EH (cell line): ENCODE measurements at regions not wholly inside any gene's neighbourhood (a gene's known extent, or its start where the extent isn't known, plus 50 kb on each side); places are given as distances from the start of the nearest gene placed in this dataset.
A peak's percentile ranks its signal among the peaks of the same experiment; 100 is the strongest.

Source experiments
- DNase-seq: peaks from one replicate; pipeline ENCODE4 v3.0.0-alpha.2; 2015; ENCODE audit warnings: low read depth

DNA sequence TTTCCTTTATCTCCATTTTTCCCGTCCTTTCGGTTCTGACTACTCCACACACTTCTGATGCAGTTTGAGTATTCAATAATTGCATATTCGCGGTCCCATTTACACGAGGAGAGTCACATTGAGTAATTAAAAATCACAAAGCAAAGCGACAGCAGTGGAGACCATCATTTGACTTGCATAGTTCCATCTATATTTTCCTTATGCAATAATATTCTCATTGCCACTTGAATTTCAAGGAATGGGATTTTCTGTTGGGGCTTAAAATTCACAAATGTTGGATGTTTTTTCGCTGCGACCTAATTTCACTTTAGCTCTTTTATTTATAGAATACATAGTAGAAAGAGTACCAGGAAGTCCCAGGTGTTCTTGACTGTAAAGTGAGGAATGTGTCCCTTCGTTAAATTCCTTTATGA lies 186.8 kb downstream of the ZEB2 start:
- no peak for DNase-seq

DNA sequence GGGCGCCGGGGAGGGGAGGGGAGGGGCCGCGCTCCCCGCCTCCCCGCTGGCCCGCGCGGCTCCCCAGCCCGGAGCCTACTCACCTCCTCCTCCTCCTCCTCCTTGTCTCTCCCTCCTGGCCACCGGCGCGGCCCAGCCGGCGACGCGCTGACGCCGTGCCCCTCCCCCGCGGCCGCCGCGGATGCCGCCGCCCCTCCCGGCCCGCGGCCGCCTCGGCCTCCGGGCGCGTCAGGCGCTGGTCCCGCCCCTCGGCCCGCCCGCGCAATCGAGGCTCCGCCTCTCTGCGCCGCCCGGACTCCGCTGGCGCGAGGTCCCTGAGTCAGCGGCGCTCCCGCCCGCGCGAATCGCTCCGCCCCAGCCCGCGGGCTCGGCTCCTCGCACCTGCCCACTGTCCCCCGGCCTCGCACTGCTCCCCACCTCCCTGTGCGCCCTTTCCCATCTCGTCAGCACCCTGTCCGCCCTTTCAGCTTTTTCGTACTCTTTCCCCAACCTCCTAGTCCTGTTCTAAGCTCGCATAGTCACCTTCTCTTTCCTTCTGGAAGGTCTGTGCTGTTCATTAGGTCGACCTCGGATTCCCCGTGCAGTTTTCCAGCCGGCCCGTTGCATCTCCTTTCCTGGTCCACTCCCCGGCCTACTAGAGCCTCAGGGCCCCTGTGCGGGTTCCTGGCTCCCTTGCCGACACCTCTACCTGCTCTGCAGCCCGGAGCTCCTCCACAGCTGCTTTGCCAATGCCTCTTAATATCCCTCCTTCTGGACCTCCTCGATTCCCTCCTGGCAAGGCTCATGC lies 187.4 kb downstream of the ZEB2 start:
- DNase-seq: peak; percentile 90

DNA sequence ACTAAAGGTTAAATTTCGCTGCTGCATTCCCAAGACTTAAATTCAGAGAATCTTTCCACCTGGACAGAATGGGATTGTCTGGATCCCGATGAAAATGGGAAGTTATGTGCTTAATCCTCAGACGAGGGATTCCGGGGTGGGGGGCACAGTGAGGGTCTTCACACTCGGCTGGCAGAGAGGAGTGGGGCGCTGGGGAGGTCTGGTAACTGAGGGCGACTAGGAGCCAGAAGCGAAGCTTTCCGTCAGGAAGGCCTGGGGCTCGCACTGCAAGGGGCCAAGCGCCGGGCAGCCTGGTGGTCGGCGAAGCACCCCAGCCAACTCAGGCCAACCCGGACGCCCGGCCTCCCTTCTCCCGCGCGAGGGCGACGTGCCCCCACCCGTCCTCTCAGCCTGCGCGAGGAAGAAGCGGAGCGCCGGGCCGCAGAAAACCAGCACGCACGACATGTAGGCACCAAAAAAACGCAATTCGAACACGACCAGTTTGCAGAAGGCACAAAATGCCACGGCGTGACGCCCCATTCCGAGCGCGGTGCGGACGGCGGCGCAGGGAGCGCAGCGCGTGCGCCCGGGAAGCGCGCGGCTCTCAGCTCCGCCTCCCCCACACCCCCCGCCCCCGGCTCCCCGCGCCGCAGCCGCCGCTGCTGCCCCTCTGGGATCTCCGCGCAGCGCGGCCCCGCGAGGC lies 188.1 kb downstream of the ZEB2 start:
- no peak for DNase-seq

DNA sequence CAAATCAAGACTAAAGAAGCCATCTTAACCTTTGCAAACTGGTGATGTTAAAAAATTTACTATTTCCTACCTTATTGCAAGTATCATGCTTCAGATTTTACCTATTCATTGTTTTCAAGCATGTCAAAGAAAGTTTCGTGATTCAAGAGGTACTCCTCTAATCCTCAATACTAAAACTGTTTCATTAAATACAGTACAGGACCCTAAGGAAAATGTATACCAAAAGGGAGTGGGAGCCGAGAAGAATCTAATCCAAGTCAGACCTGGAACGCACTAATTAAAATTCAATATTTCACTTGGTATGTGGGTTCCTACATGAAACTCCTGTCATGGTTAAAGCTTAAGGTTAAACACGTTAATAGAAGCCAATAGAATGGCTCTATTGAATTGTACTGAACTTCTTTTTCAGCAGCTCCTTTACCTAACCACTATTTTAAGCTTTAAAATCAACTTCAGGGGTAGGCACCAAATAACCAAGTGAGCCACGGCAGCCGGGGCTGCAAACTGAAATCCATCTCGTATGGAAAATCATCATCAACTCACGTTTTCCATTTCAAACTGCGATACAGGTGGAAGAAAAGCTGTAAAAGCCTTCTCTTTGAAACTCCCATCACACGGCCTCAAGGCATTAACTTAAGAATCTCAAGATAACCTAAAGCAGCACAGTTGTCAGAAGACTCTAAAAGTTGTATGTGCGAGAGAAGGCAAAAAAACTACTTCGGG lies 188.8 kb downstream of the ZEB2 start:
- peak; percentile 19 for DNase-seq

DNA sequence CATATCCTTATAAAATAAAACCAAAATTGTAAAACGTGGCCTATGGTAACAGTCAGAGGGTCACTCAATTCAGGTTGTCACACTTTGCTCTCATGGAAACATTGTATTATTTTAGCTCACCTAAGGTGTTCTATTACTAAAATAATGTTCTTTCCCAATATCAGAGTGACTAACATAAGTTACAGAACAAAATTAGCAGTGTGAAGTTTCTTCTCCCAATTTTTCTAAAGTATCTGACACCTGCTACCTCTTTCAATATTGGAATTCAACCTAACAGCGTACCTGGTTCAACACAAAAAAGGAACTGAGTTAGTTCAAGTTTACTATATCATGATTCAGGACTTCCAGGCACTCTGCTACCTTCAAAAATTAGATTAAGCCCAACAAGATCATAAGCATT lies 190.4 kb downstream of the ZEB2 start:
- no peak for DNase-seq

DNA sequence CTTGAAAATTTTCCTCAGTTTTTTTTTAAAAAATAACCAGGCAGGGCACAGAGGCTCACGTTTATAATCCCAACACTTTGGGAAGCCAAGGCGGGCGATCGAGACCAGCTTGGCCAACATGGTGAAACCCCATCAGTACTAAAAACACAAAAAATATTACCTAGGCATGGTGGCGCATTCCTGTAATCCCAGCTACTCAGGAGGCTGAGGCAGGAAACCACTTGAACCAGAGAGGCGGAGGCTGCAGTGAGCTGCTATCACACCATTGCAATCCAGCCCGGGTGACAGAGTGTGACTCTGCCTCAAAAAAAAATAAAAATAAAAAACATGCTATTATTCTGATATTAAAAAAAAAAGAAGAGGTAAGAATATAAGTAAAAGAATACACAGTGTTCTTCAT lies 191.0 kb downstream of the ZEB2 start:
- no peak for DNase-seq

DNA sequence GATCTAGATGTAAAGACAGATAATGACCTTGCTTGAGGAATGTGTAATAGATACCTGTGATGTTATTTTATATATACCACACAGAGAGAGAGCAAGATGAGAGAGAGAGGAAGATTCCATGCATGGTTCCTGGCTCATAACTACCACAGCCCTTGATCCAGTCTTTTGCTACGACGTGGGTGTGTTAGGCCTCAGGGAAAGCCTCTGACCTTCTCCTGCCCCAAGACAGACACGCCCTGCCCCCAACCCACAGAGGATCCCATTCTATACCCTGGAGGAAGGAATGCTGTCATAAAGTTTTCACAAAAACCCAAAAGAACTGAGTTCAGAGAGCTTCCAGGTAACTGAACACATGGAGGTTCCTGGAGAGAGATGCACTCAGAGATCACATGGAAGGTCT lies 193.1 kb downstream of the ZEB2 start:
- no peak for DNase-seq

DNA sequence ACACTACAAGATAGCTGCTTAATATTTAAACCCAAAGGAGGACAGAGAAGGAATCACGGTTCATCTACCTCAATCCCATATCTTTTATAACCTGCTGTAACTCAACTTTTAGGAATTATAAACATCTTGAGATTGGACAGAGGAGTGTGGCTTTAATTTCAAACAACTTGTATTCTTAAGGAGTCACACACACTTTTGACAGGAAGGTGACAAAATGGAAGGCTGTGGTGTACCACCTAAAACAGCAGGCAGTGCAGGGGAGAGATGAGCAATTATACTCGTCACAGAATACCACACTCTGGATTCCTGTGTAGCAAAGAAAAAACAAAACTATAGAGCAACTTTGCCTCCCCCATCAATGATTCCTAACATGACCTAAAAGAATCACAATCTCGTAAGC lies 194.8 kb downstream of the ZEB2 start:
- DNase-seq: peak; percentile 11

DNA sequence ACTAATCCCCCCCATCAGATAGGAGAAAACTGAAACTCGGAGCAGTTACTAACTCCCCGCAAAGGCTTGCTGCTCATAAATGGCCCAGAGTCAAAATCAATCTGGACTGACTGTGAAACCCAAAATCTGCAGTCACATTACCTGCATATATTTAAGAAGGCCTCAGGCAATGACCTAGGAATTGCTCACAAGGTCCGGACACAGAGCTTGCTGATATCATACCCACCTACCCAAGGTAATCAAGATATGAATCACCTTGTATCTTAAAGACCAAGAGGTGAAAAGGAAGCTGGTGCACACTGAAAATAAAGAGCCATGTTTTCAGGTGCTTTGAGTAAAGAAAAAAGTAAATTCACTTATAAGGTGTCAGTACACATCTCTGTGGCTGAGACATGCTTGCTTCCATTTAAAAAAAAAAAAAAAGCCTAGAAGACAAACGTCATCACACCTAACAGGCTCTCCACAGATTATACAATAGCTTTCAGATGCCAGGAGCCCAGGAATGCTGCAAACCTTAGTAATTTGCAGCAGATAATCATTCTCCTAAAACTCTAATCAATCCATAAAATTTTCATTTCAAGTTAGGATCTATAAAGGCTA lies 195.4 kb downstream of the ZEB2 start:
- DNase-seq: no peak

DNA sequence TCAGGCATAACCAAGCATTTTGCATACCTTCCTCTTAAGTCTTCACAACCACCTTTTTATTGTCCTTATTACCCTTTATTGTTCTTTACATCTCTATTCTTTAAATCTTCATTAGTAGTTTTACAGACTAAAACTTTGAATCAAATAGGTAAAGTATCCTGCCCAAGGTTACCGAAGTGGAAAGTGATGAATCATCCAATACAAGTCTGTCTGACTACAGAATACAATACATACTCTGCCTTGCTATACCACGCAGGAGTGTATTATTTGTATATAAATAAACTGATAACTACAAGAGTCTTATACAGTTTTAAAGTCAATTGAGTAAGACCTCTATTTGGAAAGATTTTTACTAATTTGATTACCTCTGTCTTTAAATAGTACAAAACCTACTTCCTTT lies 196.0 kb downstream of the ZEB2 start:
- no peak for DNase-seq

DNA sequence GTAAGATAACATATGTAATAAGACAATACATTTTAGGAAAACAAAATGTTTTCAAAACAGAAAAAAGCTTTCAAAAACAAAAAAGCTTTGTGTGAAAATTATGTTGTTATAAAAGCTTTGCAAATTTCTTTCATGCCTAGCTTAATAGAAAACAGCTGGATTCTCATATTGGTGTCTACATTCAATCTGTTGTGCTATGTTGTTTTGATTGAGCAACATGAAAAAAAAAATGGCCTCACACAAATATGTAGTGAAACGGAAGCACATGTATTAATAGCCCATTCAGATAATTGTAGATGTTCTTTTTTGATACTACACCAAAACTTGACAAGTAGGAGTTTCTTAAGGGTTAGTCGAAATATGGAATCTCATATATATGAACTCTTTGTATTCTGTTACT lies 197.5 kb downstream of the ZEB2 start:
- DNase-seq: peak; percentile 42

DNA sequence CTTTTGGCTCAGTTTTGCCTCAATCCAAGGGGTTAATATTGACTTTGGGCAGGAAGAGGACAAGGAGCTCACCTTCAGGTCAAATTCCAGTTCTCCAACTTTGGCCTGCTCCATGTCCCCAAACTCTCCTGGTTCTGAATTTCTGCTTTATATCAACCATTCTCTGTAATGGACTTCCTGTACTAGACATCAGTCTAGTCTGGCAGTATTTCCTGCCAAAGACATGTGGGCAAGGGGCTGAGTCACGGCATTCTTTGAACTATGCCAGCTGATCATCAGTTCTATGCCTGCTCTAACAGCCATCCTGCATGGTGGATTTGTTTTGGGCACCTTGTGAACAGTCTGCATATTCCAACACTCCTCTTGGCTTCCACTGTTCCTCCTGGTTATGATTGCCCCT lies 199.4 kb downstream of the ZEB2 start:
- peak; percentile 66 for DNase-seq

DNA sequence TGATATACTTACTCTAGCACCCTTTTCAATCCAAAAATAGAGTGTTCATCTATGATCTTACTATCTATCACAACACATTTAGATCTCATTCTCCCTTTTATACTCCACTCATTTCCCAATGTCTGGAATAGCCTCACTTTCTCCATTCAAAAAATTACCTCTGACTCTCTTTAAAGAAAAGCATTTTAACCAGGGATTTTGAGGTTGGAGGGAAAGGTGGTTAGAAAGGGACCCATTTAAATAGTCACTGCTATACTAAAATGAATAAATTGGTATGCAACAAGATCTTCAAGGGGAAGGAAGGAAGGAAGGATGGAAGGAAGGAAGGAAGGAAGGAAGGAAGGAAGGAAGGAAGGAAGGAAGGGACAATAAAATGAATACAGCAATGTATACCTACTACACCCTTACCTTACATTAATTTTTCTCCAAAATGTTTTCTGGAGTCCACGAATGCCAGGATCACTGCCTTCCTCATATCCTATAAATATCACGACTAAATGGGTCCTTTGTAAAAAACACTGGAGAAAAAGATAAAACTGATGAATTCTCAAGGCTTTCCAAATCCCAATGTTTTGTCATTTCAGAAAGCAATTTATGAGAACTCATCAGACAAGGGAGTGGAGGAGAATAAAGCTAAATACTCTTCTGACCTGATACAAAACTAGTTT lies 202.7 kb downstream of the ZEB2 start:
- DNase-seq: no peak

DNA sequence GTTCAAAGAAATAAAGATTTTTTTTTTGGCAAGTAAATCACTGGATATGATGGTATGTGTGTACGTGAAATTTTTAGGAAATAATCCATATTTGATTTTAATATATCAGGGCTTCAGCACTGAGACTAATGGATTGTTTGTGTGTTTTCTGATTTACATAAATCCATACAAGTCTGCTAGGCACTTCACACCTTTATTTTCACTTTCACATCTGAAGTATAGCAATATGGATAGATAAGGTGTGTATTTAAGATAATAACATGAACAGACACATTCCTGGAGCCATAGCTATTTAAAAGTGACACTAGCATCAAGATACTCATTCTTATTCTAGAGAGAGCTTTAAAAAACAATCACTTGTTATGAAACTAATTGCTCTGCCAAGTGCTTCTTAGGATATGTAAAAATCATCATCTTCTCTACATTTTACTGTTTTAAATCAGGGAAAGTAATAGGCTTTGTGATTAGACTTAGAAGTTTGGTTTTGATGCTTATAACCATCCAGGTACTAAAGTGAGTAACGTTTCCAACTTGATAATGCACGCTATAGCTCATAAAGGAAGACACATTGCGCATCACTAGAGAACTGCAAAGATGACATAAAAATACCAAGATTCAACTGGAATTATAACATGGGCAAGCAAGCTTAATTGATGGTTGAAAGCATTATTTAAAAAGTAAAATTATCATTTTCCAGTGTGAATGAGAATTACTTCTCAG lies 208.9 kb downstream of the ZEB2 start:
- no peak for DNase-seq

DNA sequence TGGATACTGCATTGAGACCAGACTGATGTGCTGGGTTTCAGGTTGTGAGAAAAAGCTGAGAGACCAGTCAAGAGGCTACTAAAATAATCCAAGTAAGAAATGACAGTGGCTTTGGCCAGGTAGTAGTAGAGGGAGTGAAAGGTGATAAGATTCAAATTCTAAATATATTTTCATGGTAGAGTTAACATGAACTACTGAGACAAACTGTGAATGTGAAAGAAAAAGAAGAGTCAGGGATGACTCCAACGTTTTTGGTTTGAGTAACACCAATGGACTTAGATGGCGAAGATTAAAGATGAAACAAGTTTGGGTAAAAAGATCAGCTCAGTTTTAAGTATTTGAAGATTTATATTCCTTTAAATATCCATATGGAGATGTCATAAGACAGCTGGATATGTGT lies 209.4 kb downstream of the ZEB2 start:
- DNase-seq: no peak

DNA sequence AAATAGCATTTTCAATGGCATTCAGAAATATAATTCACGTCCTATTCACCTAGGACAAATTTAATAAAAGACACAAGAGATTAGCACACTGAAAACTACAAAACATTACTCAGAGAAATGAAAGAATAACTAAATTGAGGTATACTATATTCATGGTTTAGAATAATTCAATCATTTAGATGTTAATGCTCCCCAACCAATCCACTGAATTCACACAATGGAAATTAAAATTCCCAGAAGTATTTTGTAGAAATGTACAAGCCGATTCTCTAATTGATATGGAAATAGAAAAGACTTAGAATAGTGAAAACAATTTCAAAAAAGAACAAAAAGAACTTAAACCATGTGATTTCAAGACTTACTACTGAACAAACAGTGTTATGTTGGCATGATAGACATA lies 212.2 kb downstream of the ZEB2 start:
- DNase-seq: no peak

DNA sequence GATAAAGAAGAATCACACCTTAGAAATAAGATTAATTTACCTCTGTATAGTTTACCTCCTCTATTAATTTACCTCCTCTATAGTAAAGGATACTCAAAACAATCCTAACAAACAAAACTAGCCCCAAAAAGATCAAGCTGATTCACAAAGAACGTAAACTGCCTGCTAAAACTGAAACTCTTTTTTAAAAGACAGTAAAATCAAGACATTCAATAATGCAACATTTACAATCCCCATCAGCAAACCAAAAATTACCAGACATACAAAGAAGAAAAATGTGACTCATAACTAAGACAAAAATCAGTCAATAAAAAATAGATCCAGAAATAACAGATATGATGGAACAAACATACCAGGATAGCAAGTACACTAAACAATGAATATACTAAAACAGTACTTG lies 215.7 kb downstream of the ZEB2 start:
- DNase-seq: no peak

DNA sequence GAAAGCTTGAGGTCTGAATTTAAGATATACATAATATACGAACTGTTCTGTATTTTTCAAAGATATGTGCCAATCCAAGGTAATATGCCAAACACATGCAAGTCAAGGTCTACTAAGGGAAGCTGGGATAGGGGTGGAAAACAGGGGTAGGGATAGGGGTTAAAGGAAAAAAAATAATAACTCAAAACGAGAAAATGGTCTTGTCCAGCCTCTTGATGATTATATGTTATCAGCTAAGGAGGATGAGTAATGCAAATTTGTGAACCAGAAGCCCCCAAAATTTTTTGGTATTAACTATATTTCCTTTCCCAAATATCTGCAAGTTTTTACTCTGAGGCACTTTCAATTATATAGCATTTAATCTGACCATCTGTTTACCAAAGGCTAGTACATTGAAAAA lies 219.3 kb downstream of the ZEB2 start:
- DNase-seq: no peak

DNA sequence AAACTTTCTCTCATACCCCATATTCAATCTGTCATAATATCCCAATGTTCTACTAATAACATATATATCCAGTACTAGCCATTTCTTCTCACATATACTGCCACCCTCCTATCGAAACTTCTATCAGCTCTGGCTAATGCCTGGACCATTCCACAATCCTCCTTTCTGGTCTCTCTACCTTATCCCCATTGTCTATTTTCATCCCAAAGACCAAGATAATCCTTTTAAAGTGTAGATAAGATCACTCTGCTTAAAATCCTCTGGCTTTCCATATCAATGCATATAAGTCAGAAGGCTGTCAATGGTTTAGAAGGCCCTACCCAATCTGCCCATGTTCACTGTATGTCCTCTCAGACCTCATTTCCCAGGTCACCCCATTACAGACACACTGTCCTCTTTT lies 229.6 kb downstream of the ZEB2 start:
- no peak for DNase-seq

DNA sequence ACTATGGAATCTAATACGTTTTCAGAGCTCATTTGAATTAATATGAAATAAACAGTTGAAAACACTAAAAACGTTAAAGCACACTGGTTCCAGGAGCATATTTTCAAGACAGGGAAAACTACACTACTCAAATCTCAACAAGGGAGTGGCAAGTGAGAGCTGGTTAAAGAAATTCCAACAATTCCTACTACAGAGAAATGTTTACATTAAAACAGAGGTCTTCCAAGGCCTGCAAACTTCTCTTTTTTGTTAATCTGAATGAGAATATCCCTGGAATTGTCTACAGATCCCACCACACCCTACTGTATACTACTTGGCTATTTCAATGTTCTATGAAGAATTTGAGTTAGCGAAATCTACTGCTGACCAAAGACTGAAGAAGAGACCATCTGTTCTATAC lies 231.5 kb downstream of the ZEB2 start:
- DNase-seq: peak; percentile 56

DNA sequence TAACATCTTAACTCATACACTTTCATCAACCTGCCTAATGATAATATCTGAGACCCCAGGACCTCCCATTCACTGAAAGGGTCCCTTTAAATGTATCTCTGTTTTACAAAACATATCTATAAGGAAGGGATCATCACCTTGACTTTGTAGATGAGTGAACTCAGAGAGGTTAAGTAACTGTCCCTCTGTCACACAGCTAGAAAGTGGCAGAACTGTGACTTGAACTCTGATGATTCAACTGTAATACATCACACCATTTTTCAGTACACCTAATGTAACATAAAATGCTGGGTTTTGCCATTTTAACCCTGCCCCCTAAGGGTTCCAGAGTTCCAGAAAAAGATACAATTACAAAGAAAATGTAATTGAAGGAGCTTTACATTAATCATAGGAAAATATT lies 234.6 kb downstream of the ZEB2 start:
- DNase-seq: no peak

DNA sequence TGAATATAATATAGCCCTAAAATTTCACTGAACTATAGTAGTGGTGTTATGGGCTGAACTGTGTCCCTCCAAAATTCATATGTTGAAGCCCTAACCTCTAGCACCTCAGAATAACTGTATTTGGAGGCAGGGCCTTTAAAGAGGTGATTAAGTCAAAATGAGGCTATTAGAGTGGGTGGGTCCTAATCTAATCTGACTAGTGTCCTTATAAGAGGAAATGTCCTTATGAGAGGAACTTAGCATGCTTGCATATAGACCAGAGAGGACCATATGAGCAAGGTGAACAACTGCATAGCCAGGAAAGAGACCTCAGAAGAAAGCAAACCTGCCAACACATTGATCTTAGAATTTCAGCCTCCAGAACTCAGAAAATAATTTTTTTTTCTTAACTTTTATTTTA lies 238.4 kb downstream of the ZEB2 start:
- no peak for DNase-seq
